Gastrocnemius medialis (tissue), 4 donors: ENCODE measurements at regions not wholly inside any gene's neighbourhood (a gene's known extent, or its start where the extent isn't known, plus 50 kb on each side); places are given as distances from the start of the nearest gene placed in this dataset.
A peak's percentile ranks its signal among the peaks of the same experiment; 100 is the strongest.

Experiments
- ATAC-seq, 2 donors: fragments of 150-250 bp; one replicate each; pipeline ENCODE4 v1.9.1; 2016
- DNase-seq, 2 donors: peaks; one replicate each; pipeline ENCODE4 v3.0.0-alpha.2; 2019
- H3K27ac ChIP-seq, 4 donors: fragments of 200-600 bp; sonication (generic); 1 replicate in 1 of 4; 2 replicates in 3 of 4; pipeline ENCODE4 v1.5.1; 2016 to 2018; ENCODE audit warnings: mild to moderate bottlenecking in 2 of 4, moderate library complexity in 1 of 4
- H3K27me3 ChIP-seq, 3 donors: fragments of 200-600 bp; sonication (generic) in 2 of 3; 1 replicate in 1 of 3; 2 replicates in 2 of 3; pipeline versions ENCODE4 v1.5.1 to v1.6.0; 2016 to 2019; ENCODE audit warnings: mild to moderate bottlenecking in 1 of 3, moderate library complexity in 1 of 3
- H3K36me3 ChIP-seq, 2 donors: fragments of 200-600 bp; sonication (generic) in 1 of 2; one replicate each; pipeline ENCODE4 v1.5.1; 2017 to 2018
- H3K4me1 ChIP-seq, 2 donors: fragments of 200-600 bp; sonication (generic) in 1 of 2; one replicate each; pipeline ENCODE4 v1.5.1; 2016 to 2017; ENCODE audit warnings: mild to moderate bottlenecking in 2 of 2
- H3K4me3 ChIP-seq, 4 donors: fragments of 200-600 bp; sonication (generic) in 3 of 4; 1 replicate in 1 of 4; 2 replicates in 3 of 4; pipeline ENCODE4 v1.5.1; 2016 to 2019; ENCODE audit warnings: mild to moderate bottlenecking in 2 of 4
- H3K9me3 ChIP-seq, 3 donors: fragments of 200-600 bp; sonication (generic) in 2 of 3; 1 replicate in 1 of 3; 2 replicates in 2 of 3; pipeline ENCODE4 v1.5.1; 2016 to 2019
- CTCF ChIP-seq, 5 experiments: fragments of 450-650 bp in 3 of 5; fragments of 200-600 bp in 2 of 5; sonication (generic) in 2 of 5; IDR thresholded peaks in 4 of 5; conservative IDR thresholded peaks in 1 of 5; 1 replicate in 4 of 5; 2 replicates in 1 of 5; pipeline ENCODE4 v1.5.1; 2016 to 2019; ENCODE audit warnings: antibody characterized with exemption in 5 of 5, mild to moderate bottlenecking in 3 of 5, moderate library complexity in 3 of 5
- POLR2A ChIP-seq, 2 donors: fragments of 450-650 bp; IDR thresholded peaks; one replicate each; pipeline ENCODE4 v1.6.1; 2017; ENCODE audit warnings: antibody characterized with exemption in 2 of 2, mild to moderate bottlenecking in 2 of 2, moderate library complexity in 2 of 2
- in situ Hi-C, 4 donors: fragments of 200-750 bp; cut with MboI; loops; one replicate each; pipeline versions ENCODE4 v1.15.0 to v1.8.0; 2017; ENCODE audit warnings: low sequenced_read_pairs in 4 of 4
- intact Hi-C: fragments of 100-400 bp; cut with DNase I; formaldehyde crosslinking; loops from one replicate; pipeline ENCODE4 v1.15.1; 2023; ENCODE audit warnings: low total_unique reads

GRCh38 chr12:102540815-102541385 is 60.5 kb upstream of the IGF1 start:
- TF ChIP-seq CTCF (IDR thresholded peaks at IDR 0.05 in 4 of 5, conservative IDR thresholded peaks at IDR 0.05 in 1 of 5) (no peak), POLR2A (IDR thresholded peaks at IDR 0.05) (no peak)
- ATAC-seq = no peak
- Histone ChIP-seq H3K36me3 (no peaks in the 10 kb centered on the region), H3K9me3 (no peaks in the 10 kb centered on the region), H3K27me3 (no peaks in the 10 kb centered on the region), H3K27ac (no peak overlapping the region), H3K4me1 (no peaks in the 10 kb centered on the region), H3K4me3 (no peak overlapping the region)
- no peak for DNase-seq
- in situ Hi-C loops (no loop called here), intact Hi-C loops (no loop called here)

GRCh38 chr12:102539651-102540553 is 59.5 kb upstream of the IGF1 start:
- TF ChIP-seq POLR2A (IDR thresholded peaks at IDR 0.05) (no peak), CTCF (IDR thresholded peaks at IDR 0.05 in 4 of 5, conservative IDR thresholded peaks at IDR 0.05 in 1 of 5) (no peak)
- no peaks in the 10 kb centered on the region for H3K4me1 ChIP-seq
- in situ Hi-C loops (no loop called here), intact Hi-C loops (no loop called here)
- ATAC-seq (peak in 1 of 2 donors; percentile 24), DNase-seq (no peak)
- H3K27me3 ChIP-seq = no peaks in the 10 kb centered on the region
- H3K36me3 ChIP-seq = no peaks in the 10 kb centered on the region
- no peaks in the 10 kb centered on the region for H3K9me3 ChIP-seq
- no peak overlapping the region for H3K4me3 ChIP-seq
- no peak overlapping the region for H3K27ac ChIP-seq

- H3K27ac ChIP-seq = no peak overlapping the region
- no peaks in the 10 kb centered on the region for H3K9me3 ChIP-seq
- intact Hi-C loops (no loop called here), in situ Hi-C loops (no loop called here)
- H3K36me3 ChIP-seq = no peaks in the 10 kb centered on the region
- TF ChIP-seq CTCF (IDR thresholded peaks at IDR 0.05 in 4 of 5, conservative IDR thresholded peaks at IDR 0.05 in 1 of 5) (no peak), POLR2A (IDR thresholded peaks at IDR 0.05) (no peak)
- no peaks in the 10 kb centered on the region for H3K4me1 ChIP-seq
- DNase-seq (no peak), ATAC-seq (no peak)
- no peaks in the 10 kb centered on the region for H3K27me3 ChIP-seq
- H3K4me3 ChIP-seq = no peak overlapping the region
Measured at GRCh38 chr12:102535306-102535705, 54.9 kb upstream of the IGF1 start.

GRCh38 chr12:102534899-102535298 is 54.5 kb upstream of the IGF1 start:
- no peak overlapping the region for H3K27ac ChIP-seq
- H3K36me3 ChIP-seq = no peaks in the 10 kb centered on the region
- no peaks in the 10 kb centered on the region for H3K9me3 ChIP-seq
- ATAC-seq = no peak
- intact Hi-C loops (no loop called here), in situ Hi-C loops (no loop called here)
- no peak for TF ChIP-seq CTCF (IDR thresholded peaks at IDR 0.05 in 4 of 5, conservative IDR thresholded peaks at IDR 0.05 in 1 of 5)
- no peak for TF ChIP-seq POLR2A (IDR thresholded peaks at IDR 0.05)
- no peaks in the 10 kb centered on the region for H3K4me1 ChIP-seq
- no peaks in the 10 kb centered on the region for H3K27me3 ChIP-seq
- no peak overlapping the region for H3K4me3 ChIP-seq
- DNase-seq = no peak
